Muscle layer of colon (tissue), 2 donors: ENCODE measurements at regions not wholly inside any gene's neighbourhood (a gene's known extent, or its start where the extent isn't known, plus 50 kb on each side); places are given as distances from the start of the nearest gene placed in this dataset.

Source experiments
- H3K27ac ChIP-seq: one replicate; pipeline ENCODE4 v1.7.0; 2013; ENCODE audit warnings: low read depth, mild to moderate bottlenecking, low read length, moderate library complexity
- H3K27me3 ChIP-seq, 2 donors: one replicate each; pipeline ENCODE4 v1.7.0; 2013; ENCODE audit warnings: low read length in 2 of 2, mild to moderate bottlenecking in 2 of 2; ENCODE audit not compliant: insufficient read depth in 2 of 2, control insufficient read depth in 1 of 2
- H3K36me3 ChIP-seq: one replicate; pipeline ENCODE4 v1.7.0; 2013; ENCODE audit warnings: mild to moderate bottlenecking, low read length; ENCODE audit not compliant: insufficient read depth
- H3K4me1 ChIP-seq: one replicate; pipeline ENCODE4 v1.7.0; 2013; ENCODE audit warnings: mild to moderate bottlenecking, low read length; ENCODE audit not compliant: insufficient read depth
- H3K4me3 ChIP-seq, 2 donors: one replicate each; pipeline ENCODE4 v1.7.0; 2013; ENCODE audit warnings: low read length in 2 of 2, low read depth in 1 of 2, mild to moderate bottlenecking in 1 of 2, moderate library complexity in 1 of 2
- H3K9ac ChIP-seq: one replicate; pipeline ENCODE4 v1.7.0; 2013; ENCODE audit warnings: low read length
- H3K9me3 ChIP-seq: one replicate; pipeline ENCODE4 v1.7.0; 2013; ENCODE audit warnings: mild to moderate bottlenecking, low read length
- donor health status: abdominal sarcoma.
- donor health status: Adenocarcinoma of cecum.

GRCh38 chr16:79349803-79350202 lies 250.7 kb downstream of the MAF start:
- Histone ChIP-seq H3K4me3 (no peak overlapping the region), H3K9ac (no peak overlapping the region), H3K27me3 (no peaks in the 10 kb centered on the region), H3K27ac (no peak overlapping the region), H3K9me3 (no peaks in the 10 kb centered on the region), H3K36me3 (no peaks in the 10 kb centered on the region), H3K4me1 (no peaks in the 10 kb centered on the region)

- H3K9me3 ChIP-seq = no peaks in the 10 kb centered on the region
- H3K27me3 ChIP-seq = no peaks in the 10 kb centered on the region
- H3K27ac ChIP-seq = no peak overlapping the region
- H3K4me1 ChIP-seq = no peaks in the 10 kb centered on the region
- H3K4me3 ChIP-seq = no peak overlapping the region
- H3K9ac ChIP-seq = no peak overlapping the region
- H3K36me3 ChIP-seq = no peaks in the 10 kb centered on the region
Observed at GRCh38 chr16:79348521-79349306, 251.8 kb downstream of the MAF start.

- no peak overlapping the region for H3K9ac ChIP-seq
- no peaks in the 10 kb centered on the region for H3K9me3 ChIP-seq
- no peak overlapping the region for H3K27ac ChIP-seq
- no peaks in the 10 kb centered on the region for H3K27me3 ChIP-seq
- no peaks in the 10 kb centered on the region for H3K36me3 ChIP-seq
- H3K4me3 ChIP-seq = no peak overlapping the region
- H3K4me1 ChIP-seq = no peaks in the 10 kb centered on the region
Observed at GRCh38 chr16:79347277-79347676, 253.3 kb downstream of the MAF start.

- Histone ChIP-seq H3K9ac (no peak overlapping the region), H3K36me3 (no peaks in the 10 kb centered on the region), H3K9me3 (no peaks in the 10 kb centered on the region), H3K4me1 (peaks cover 22% of the 10 kb centered on the region), H3K27ac (no peak overlapping the region), H3K27me3 (no peaks in the 10 kb centered on the region), H3K4me3 (no peak overlapping the region)
Observed at GRCh38 chr16:79339863-79340262, 260.7 kb downstream of the MAF start.

GRCh38 chr16:79337906-79338305 lies 262.6 kb downstream of the MAF start:
- Histone ChIP-seq H3K9me3 (no peaks in the 10 kb centered on the region), H3K9ac (no peak overlapping the region), H3K36me3 (no peaks in the 10 kb centered on the region), H3K4me3 (no peak overlapping the region), H3K27ac (no peak overlapping the region), H3K27me3 (no peaks in the 10 kb centered on the region), H3K4me1 (peaks cover 22% of the 10 kb centered on the region)

GRCh38 chr16:79336437-79337229 lies 263.9 kb downstream of the MAF start:
- Histone ChIP-seq H3K9me3 (no peaks in the 10 kb centered on the region), H3K9ac (no peak overlapping the region), H3K4me1 (peaks cover 22% of the 10 kb centered on the region), H3K4me3 (no peak overlapping the region), H3K27me3 (no peaks in the 10 kb centered on the region), H3K36me3 (no peaks in the 10 kb centered on the region), H3K27ac (no peak overlapping the region)

- Histone ChIP-seq H3K36me3 (no peaks in the 10 kb centered on the region), H3K9ac (no peak overlapping the region), H3K9me3 (no peaks in the 10 kb centered on the region), H3K4me1 (peaks cover 22% of the 10 kb centered on the region), H3K27ac (no peak overlapping the region), H3K27me3 (no peaks in the 10 kb centered on the region), H3K4me3 (no peak overlapping the region)
Observed at GRCh38 chr16:79334127-79334526, 266.4 kb downstream of the MAF start.

- Histone ChIP-seq H3K9ac (no peak overlapping the region), H3K27ac (no peak overlapping the region), H3K4me1 (peaks cover 11% of the 10 kb centered on the region), H3K27me3 (no peaks in the 10 kb centered on the region), H3K4me3 (no peak overlapping the region), H3K9me3 (no peaks in the 10 kb centered on the region), H3K36me3 (no peaks in the 10 kb centered on the region)
Observed at GRCh38 chr16:79331066-79331465, 269.5 kb downstream of the MAF start.

GRCh38 chr16:79329967-79330366 lies 270.6 kb downstream of the MAF start:
- H3K9me3 ChIP-seq = no peaks in the 10 kb centered on the region
- no peak overlapping the region for H3K9ac ChIP-seq
- H3K4me1 ChIP-seq = peaks cover 3% of the 10 kb centered on the region
- H3K27ac ChIP-seq = no peak overlapping the region
- H3K27me3 ChIP-seq = no peaks in the 10 kb centered on the region
- H3K36me3 ChIP-seq = no peaks in the 10 kb centered on the region
- no peak overlapping the region for H3K4me3 ChIP-seq

- Histone ChIP-seq H3K27me3 (no peaks in the 10 kb centered on the region), H3K4me1 (peaks cover 3% of the 10 kb centered on the region), H3K4me3 (no peak overlapping the region), H3K9ac (no peak overlapping the region), H3K36me3 (no peaks in the 10 kb centered on the region), H3K9me3 (no peaks in the 10 kb centered on the region), H3K27ac (no peak overlapping the region)
Observed at GRCh38 chr16:79329166-79329521, 271.4 kb downstream of the MAF start.

- no peaks in the 10 kb centered on the region for H3K27me3 ChIP-seq
- no peaks in the 10 kb centered on the region for H3K9me3 ChIP-seq
- H3K4me3 ChIP-seq = no peak overlapping the region
- H3K4me1 ChIP-seq = peaks cover 3% of the 10 kb centered on the region
- no peak overlapping the region for H3K9ac ChIP-seq
- no peak overlapping the region for H3K27ac ChIP-seq
- no peaks in the 10 kb centered on the region for H3K36me3 ChIP-seq
Observed at GRCh38 chr16:79328402-79329165, 272.0 kb downstream of the MAF start.
